T-cell (primary cell): ENCODE measurements at regions not wholly inside any gene's neighbourhood (a gene's known extent, or its start where the extent isn't known, plus 50 kb on each side); places are given as distances from the start of the nearest gene placed in this dataset.

Experiments
- ATAC-seq, 4 experiments: fragments of 200-7000 bp in 3 of 4; fragments of 150-1000 bp in 1 of 4; cut with Tn5 transposase; replicated peaks in 1 of 4; 1 replicate in 3 of 4; 2 replicates in 1 of 4; pipeline ENCODE4 v1.10.0; 2021; ENCODE audit warnings: moderate library complexity in 3 of 4, mild to moderate bottlenecking in 2 of 4, moderate number of reproducible peaks in 1 of 4
- CTCF ChIA-PET, 2 donors: fragments of 300-600 bp; sonication (Branson Sonifier 250); formaldehyde crosslinking; loops; one replicate each; lab custom pipeline; 2022; ENCODE audit warnings: antibody characterized with exemption in 2 of 2; lab: Charles Lee
- POLR2A ChIA-PET, 2 donors: fragments of 300-600 bp; sonication (Branson Sonifier 250); formaldehyde crosslinking; loops; one replicate each; lab custom pipeline; 2022; ENCODE audit warnings: antibody characterized with exemption in 2 of 2; lab: Charles Lee
- DNase-seq, 35 experiments: peaks; one replicate each; pipeline versions ENCODE4 v3.0.0 to v3.0.0-alpha.2; 2013 to 2023
- H3K27ac ChIP-seq: one replicate; pipeline ENCODE4 v1.5.1; 2013; ENCODE audit warnings: low read length
- H3K27me3 ChIP-seq, 2 experiments: replicated peaks in 1 of 2; 1 replicate in 1 of 2; 2 replicates in 1 of 2; pipeline versions ENCODE4 v1.6.1 to v1.7.0; 2013; ENCODE audit warnings: low read length in 1 of 2, mixed read lengths in 1 of 2; ENCODE audit not compliant: control insufficient read depth in 2 of 2, insufficient read depth in 2 of 2; ENCODE audit errors: extremely low read depth in 1 of 2
- H3K36me3 ChIP-seq, 2 donors: 1 replicate in 1 of 2; 2 replicates in 1 of 2; pipeline versions ENCODE4 v1.6.1 to v1.7.0; 2013; ENCODE audit warnings: low read length in 1 of 2; ENCODE audit not compliant: control insufficient read depth in 2 of 2, insufficient read depth in 1 of 2; ENCODE audit errors: extremely low read depth in 1 of 2
- H3K4me1 ChIP-seq, 2 experiments: 1 replicate in 1 of 2; 2 replicates in 1 of 2; pipeline versions ENCODE4 v1.6.1 to v1.7.0; 2013; ENCODE audit warnings: low read length in 2 of 2, mixed read lengths in 1 of 2; ENCODE audit not compliant: insufficient read depth in 2 of 2, control insufficient read depth in 1 of 2; ENCODE audit errors: extremely low read depth in 1 of 2
- H3K4me3 ChIP-seq, 2 donors: 1 replicate in 1 of 2; 2 replicates in 1 of 2; pipeline versions ENCODE4 v1.5.1 to v1.7.0; 2013; ENCODE audit warnings: mild to moderate bottlenecking in 2 of 2, low read length in 1 of 2, moderate library complexity in 1 of 2; ENCODE audit not compliant: control insufficient read depth in 1 of 2; ENCODE audit errors: extremely low read depth in 1 of 2
- H3K9me3 ChIP-seq: 2 replicates; pipeline ENCODE4 v1.7.0; 2013
- H3K27ac Mint-ChIP-seq, 2 donors: one replicate each; pipeline ENCODE4 v1.8.0; 2020 to 2021; ENCODE audit warnings: mild to moderate bottlenecking in 2 of 2, mixed read lengths in 2 of 2
- H3K27me3 Mint-ChIP-seq, 2 donors: one replicate each; pipeline ENCODE4 v1.8.0; 2021 to 2022; ENCODE audit warnings: mixed read lengths in 2 of 2
- H3K36me3 Mint-ChIP-seq: one replicate; pipeline ENCODE4 v1.8.0; 2021; ENCODE audit warnings: mixed read lengths
- H3K4me1 Mint-ChIP-seq, 3 donors: one replicate each; pipeline ENCODE4 v1.8.0; 2020 to 2022; ENCODE audit warnings: mixed read lengths in 3 of 3, mild to moderate bottlenecking in 1 of 3
- H3K4me3 Mint-ChIP-seq, 3 donors: one replicate each; pipeline ENCODE4 v1.8.0; 2020 to 2022; ENCODE audit warnings: mild to moderate bottlenecking in 3 of 3, mixed read lengths in 3 of 3, moderate library complexity in 3 of 3
- H3K9me3 Mint-ChIP-seq, 3 donors: one replicate each; pipeline ENCODE4 v1.8.0; 2020 to 2022; ENCODE audit warnings: mixed read lengths in 3 of 3
- WGBS: methylation state at CpG from one replicate; pipeline ENCODE4 v1.1.5; 2013; ENCODE audit warnings: missing lambda C conversion rate; ENCODE audit not compliant: insufficient coverage; 5-methylcytosine and 5-hydroxymethylcytosine counted together

GRCh38 chr18:5693699-5694294, 150.0 kb upstream of the EPB41L3 start:
- CTCF ChIA-PET = no interaction called here
- H3K4me1 ChIP-seq = no peaks in the 10 kb centered on the region
- H3K4me3 ChIP-seq = no peak overlapping the region
- Mint-ChIP-seq H3K4me1 (no peaks in the 10 kb centered on the region), H3K4me3 (no peak overlapping the region), H3K27me3 (peaks cover 3 to 7% of the 10 kb centered on the region in 2 donors), H3K9me3 (peaks cover 0 to 13% (median 6%) of the 10 kb centered on the region in 3 donors), H3K27ac (no peak overlapping the region), H3K36me3 (no peaks in the 10 kb centered on the region)
- no peaks in the 10 kb centered on the region for H3K27me3 ChIP-seq
- no peaks in the 10 kb centered on the region for H3K9me3 ChIP-seq
- POLR2A ChIA-PET = no interaction called here
- WGBS = 85% methylated on average over 3 of the region's 6 CpGs
- ATAC-seq (no peak), DNase-seq (no peak)
- no peaks in the 10 kb centered on the region for H3K36me3 ChIP-seq
- H3K27ac ChIP-seq = no peak overlapping the region

- ChIA-PET POLR2A (no interaction called here), CTCF (no interaction called here)
- H3K4me1 Mint-ChIP-seq = no peaks in the 10 kb centered on the region
- H3K9me3 ChIP-seq = no peaks in the 10 kb centered on the region
- WGBS = 80% methylated on average over 1 of the region's 3 CpGs
- H3K4me3 Mint-ChIP-seq = no peak overlapping the region
- H3K27me3 ChIP-seq = no peaks in the 10 kb centered on the region
- H3K36me3 ChIP-seq = no peaks in the 10 kb centered on the region
- ATAC-seq (no peak), DNase-seq (no peak)
- H3K27ac ChIP-seq = no peak overlapping the region
- H3K4me1 ChIP-seq = no peaks in the 10 kb centered on the region
- H3K27me3 Mint-ChIP-seq = peaks cover 2 to 4% of the 10 kb centered on the region in 2 donors
- H3K9me3 Mint-ChIP-seq = no peaks in the 10 kb centered on the region
- no peak overlapping the region for H3K4me3 ChIP-seq
- H3K36me3 Mint-ChIP-seq = no peaks in the 10 kb centered on the region
- no peak overlapping the region for H3K27ac Mint-ChIP-seq
Observed at GRCh38 chr18:5678779-5679406, 135.1 kb upstream of the EPB41L3 start.

DNA sequence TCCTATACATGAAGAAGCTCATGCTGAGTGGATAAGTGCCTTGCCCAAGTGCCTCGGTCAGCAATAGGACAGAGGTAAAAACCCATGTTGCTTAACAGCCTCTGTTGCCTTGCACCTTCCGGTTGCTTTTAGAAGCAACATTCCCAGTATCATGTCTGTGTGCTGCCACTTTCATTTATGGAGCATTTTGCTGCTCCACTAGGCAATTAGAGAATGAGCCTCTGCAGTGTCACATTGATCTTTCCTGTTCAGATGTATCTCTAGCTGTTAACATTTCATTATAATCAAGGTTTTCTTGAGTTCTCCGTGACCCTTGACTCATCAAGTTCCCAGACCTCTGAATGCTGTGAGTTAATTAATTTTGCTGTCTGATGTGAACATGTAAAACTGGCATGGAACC, 134.5 kb upstream of the EPB41L3 start:
- H3K4me3 Mint-ChIP-seq = no peak overlapping the region
- DNase-seq = no peak
- H3K4me1 ChIP-seq = no peaks in the 10 kb centered on the region
- H3K27me3 ChIP-seq = no peaks in the 10 kb centered on the region
- ChIA-PET POLR2A (no interaction called here), CTCF (no interaction called here)
- peaks cover 4% of the 10 kb centered on the region in 2 donors for H3K27me3 Mint-ChIP-seq
- ATAC-seq = no peak
- WGBS = 71% methylated on average over 2 of the region's 3 CpGs
- H3K27ac Mint-ChIP-seq = no peak overlapping the region
- no peaks in the 10 kb centered on the region for H3K9me3 ChIP-seq
- no peak overlapping the region for H3K4me3 ChIP-seq
- no peaks in the 10 kb centered on the region for H3K4me1 Mint-ChIP-seq
- no peaks in the 10 kb centered on the region for H3K36me3 ChIP-seq
- no peak overlapping the region for H3K27ac ChIP-seq
- no peaks in the 10 kb centered on the region for H3K9me3 Mint-ChIP-seq
- no peaks in the 10 kb centered on the region for H3K36me3 Mint-ChIP-seq

GRCh38 chr18:5673616-5674015, 129.8 kb upstream of the EPB41L3 start:
- Histone ChIP-seq H3K27me3 (no peaks in the 10 kb centered on the region), H3K4me1 (no peaks in the 10 kb centered on the region), H3K27ac (no peak overlapping the region), H3K4me3 (no peak overlapping the region), H3K36me3 (no peaks in the 10 kb centered on the region), H3K9me3 (no peaks in the 10 kb centered on the region)
- ATAC-seq (no peak), DNase-seq (no peak)
- no peaks in the 10 kb centered on the region for H3K4me1 Mint-ChIP-seq
- H3K27me3 Mint-ChIP-seq = peaks cover 4% of the 10 kb centered on the region in 2 donors
- POLR2A ChIA-PET = no interaction called here
- H3K9me3 Mint-ChIP-seq = no peaks in the 10 kb centered on the region
- CTCF ChIA-PET = no interaction called here
- no peak overlapping the region for H3K4me3 Mint-ChIP-seq
- 33% methylated on average over 1 of the region's 2 CpGs for WGBS
- no peaks in the 10 kb centered on the region for H3K36me3 Mint-ChIP-seq
- H3K27ac Mint-ChIP-seq = no peak overlapping the region

DNA sequence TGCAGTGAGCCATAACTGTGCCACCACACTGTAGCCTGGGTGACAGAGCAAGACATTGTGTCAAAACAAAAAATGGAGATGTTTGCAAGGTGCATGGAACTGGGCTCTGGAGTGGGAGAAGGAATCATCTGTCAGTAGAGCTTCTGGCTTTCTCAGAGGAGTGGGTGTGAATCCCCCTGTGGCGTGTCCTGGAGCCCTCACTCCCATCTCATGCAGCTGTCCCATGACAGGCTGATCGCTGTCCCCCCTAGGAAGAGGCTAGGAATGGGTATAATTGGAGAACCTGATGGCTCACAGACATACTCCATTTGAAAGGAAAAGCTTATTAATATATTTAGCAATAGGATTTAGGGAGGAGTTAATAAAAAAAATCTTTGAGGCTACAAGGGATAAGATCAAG, 125.8 kb upstream of the EPB41L3 start:
- ChIA-PET CTCF (no interaction called here), POLR2A (no interaction called here)
- H3K27ac ChIP-seq = no peak overlapping the region
- H3K4me3 ChIP-seq = no peak overlapping the region
- no peak for DNase-seq
- Mint-ChIP-seq H3K4me1 (no peaks in the 10 kb centered on the region), H3K9me3 (no peaks in the 10 kb centered on the region), H3K27me3 (peaks cover 0 to 4% of the 10 kb centered on the region in 2 donors), H3K36me3 (no peaks in the 10 kb centered on the region), H3K27ac (no peak overlapping the region), H3K4me3 (no peak overlapping the region)
- H3K27me3 ChIP-seq = no peaks in the 10 kb centered on the region
- no peaks in the 10 kb centered on the region for H3K4me1 ChIP-seq
- no peak for ATAC-seq
- H3K36me3 ChIP-seq = no peaks in the 10 kb centered on the region
- H3K9me3 ChIP-seq = no peaks in the 10 kb centered on the region
- no CpG with 5 or more reads among the region's 2 CpGs for WGBS

- ATAC-seq = no peak
- H3K36me3 Mint-ChIP-seq = no peaks in the 10 kb centered on the region
Observed at GRCh38 chr18:5668087-5668715, 124.4 kb upstream of the EPB41L3 start.

More at GRCh38 chr18:5668087-5668715, 124.4 kb upstream of the EPB41L3 start:
- no peak overlapping the region for H3K4me3 Mint-ChIP-seq
- Histone ChIP-seq H3K27ac (no peak overlapping the region), H3K4me3 (no peak overlapping the region), H3K36me3 (no peaks in the 10 kb centered on the region), H3K9me3 (no peaks in the 10 kb centered on the region), H3K4me1 (no peaks in the 10 kb centered on the region), H3K27me3 (no peaks in the 10 kb centered on the region)
- ChIA-PET POLR2A (no interaction called here), CTCF (no interaction called here)
- 45% methylated on average over 2 of the region's 2 CpGs for WGBS
- DNase-seq = no peak
- peaks cover 0 to 7% (median 0%) of the 10 kb centered on the region in 3 donors for H3K9me3 Mint-ChIP-seq
- H3K4me1 Mint-ChIP-seq = no peaks in the 10 kb centered on the region
- no peak overlapping the region for H3K27ac Mint-ChIP-seq
- peaks cover 0 to 10% of the 10 kb centered on the region in 2 donors for H3K27me3 Mint-ChIP-seq
